Left cardiac atrium (tissue), 4 donors: ENCODE measurements at regions not wholly inside any gene's neighbourhood (a gene's known extent, or its start where the extent isn't known, plus 50 kb on each side); places are given as distances from the start of the nearest gene placed in this dataset.
"Not testable (repeated sequence)": the region's sequence is repeated elsewhere in the genome, so short reads cannot be mapped to it uniquely, and the experiment has no call there.

Experiments
- ATAC-seq, 2 donors: fragments of 200-7000 bp; cut with Tn5 transposase; one replicate each; pipeline ENCODE4 v1.9.1; 2020; ENCODE audit warnings: mild to moderate bottlenecking in 2 of 2, moderate library complexity in 2 of 2
- DNase-seq: peaks from one replicate; pipeline ENCODE4 v3.0.0-alpha.2; 2020
- intact Hi-C, 2 donors: fragments of 100-400 bp; cut with DNase I; formaldehyde crosslinking; loops; one replicate each; pipeline versions ENCODE4 v1.14.1 to v1.15.1; 2022 to 2023
- donor health status: DM: no; HTN: yes; CAD: no.
- donor health status: DM: no; HTN: yes; CAD: no; lungs with severe emphysema.
- donor health status: DM: yes; HTN: yes; CAD: no.
- donor health status: Dilated cardiomyopathy.

DNA sequence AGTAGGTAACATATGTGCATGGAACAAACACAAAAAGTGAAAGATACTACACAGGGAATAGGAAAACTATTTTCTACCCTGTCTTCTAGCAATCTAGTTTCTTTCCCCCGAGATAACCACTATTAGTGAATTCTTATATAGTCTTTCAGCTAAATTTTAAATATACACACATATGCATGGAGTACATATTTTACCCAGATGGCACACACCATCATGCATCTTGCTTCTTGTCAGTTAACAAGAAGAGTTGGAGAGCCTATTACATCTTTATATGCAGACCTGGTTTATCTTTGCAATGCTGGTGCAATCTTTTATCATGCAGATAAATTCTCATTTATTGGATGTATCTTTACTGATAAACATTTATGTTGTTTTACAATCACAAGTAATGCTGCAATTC, 100.4 kb downstream of the OTOR start:
- intact Hi-C loops = no loop called here
- ATAC-seq (no peak), DNase-seq (no peak)

- ATAC-seq (no peak), DNase-seq (no peak)
- intact Hi-C loops = no loop called here
Measured at GRCh38 chr20:16860914-16861313, 112.8 kb downstream of the OTOR start.

DNA sequence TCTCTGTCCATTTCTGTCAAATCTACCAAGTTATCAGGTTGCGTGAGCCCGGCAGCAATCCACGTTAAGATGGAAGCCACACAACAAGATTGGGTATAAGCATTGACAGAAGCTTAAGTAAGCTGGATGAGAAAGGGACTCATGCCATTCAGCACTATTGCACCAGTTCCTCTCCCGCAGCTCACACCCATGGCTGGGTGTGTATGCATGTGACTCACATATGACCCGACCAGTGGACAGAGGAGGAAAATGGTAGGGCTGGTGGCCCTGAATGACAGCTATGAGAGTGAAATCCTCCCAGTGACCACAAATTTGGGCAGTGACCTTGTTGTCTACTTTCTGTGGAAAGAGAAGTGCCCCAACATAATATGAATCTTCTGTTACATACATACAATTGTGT, 113.5 kb downstream of the OTOR start:
- ATAC-seq (no peak), DNase-seq (no peak)
- intact Hi-C loops = no loop called here

GRCh38 chr20:16863303-16863702, 115.1 kb downstream of the OTOR start:
- ATAC-seq (no peak), DNase-seq (no peak)
- intact Hi-C loops = no loop called here

- DNase-seq (no peak), ATAC-seq (peak in 1 of 2 donors; percentile 37)
- intact Hi-C loops = no loop called here
Measured at GRCh38 chr20:16864069-16864468, 115.9 kb downstream of the OTOR start.

DNA sequence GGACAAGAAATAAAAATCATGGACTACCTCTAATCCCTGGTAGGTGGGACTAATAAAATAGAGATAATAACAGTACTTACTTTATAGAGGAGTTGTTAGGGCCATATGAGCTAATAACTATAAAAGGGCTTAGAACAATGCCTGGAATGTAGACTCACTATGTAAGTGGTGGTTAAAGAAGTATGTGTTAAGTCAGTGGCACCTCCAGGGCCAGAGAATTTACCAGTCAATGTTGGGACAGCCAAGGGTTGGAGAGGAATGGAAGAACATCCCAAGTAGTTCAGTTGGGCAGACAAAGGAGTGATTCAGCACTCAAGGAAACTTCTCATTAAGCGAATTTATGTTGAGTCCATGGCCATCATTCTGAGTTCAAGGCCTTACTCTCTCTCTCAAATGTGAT, 116.8 kb downstream of the OTOR start:
- DNase-seq (no peak), ATAC-seq (no peak)
- intact Hi-C loops = no loop called here

- no peak for ATAC-seq
- intact Hi-C loops = no loop called here
- no peak for DNase-seq
Measured at GRCh38 chr20:16865406-16865805, 117.2 kb downstream of the OTOR start.

DNA sequence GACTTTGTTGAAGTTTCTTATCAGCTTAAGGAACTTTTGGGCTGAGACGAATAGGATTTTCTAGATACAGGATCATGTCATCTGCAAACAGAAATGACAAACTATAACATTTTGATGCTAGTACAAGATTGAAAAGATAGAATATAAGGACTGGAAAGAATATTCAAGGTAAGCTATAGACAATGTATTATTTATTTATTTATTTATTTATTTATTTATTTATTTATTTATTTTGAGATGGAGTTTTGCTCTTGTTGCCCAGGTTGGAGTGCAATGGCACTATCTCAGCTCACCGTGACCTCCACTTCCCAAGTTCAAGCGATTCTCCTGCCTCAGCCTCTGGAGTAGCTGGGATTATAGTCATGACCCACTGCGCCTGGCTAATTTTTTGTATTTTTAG, 125.0 kb downstream of the OTOR start:
- intact Hi-C loops, ATAC-seq, DNase-seq: not testable (repeated sequence)

DNA sequence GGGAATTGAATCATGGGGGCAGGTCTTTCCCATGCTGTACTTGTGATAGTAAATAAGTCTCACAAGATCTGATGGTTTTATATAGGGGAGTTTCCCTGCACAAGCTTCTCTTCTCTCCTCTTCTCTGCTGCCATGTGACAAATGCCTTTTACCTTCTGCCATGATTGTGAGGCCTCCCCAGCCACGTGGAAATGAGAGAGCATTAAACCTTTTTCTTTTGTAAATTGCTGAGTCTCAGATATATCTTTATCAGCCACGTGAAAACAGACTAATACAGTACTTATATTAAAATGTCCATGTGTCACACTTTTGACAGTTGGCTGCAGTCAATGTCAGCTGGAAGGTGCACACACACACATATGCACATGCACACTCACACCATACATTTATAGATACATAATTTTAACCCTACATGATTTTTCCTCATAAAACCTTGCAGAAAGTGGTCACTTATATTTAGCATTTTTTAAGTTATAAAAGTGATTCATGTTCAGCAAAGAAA, 128.9 kb downstream of the OTOR start:
- intact Hi-C loops = no loop called here
- DNase-seq = no peak
- ATAC-seq = no peak

GRCh38 chr20:16885746-16886145, 137.6 kb downstream of the OTOR start:
- intact Hi-C loops = no loop called here
- DNase-seq (no peak), ATAC-seq (no peak)

GRCh38 chr20:16898433-16898832, 150.3 kb downstream of the OTOR start:
- ATAC-seq = no peak

DNA sequence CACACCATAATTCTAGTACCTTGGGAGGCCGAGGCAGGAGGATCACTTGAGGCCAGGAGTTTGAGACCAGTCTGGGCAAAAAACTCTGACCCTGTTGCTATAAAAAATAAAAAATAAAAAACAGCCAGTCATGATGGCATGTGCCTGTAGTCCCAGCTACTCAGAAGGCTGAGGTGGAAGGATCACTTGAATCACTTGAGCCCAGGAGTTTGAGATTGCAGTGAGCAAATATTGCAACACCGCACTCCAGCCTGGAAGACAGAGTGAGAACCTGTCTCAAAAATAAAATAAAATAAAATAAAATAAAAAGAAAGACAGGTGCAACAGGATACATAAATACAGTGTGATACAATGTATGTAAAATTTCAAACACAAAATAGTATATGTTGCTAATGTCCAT, 154.5 kb downstream of the OTOR start:
- intact Hi-C loops = no loop called here
- ATAC-seq = no peak
- no peak for DNase-seq

More at GRCh38 chr20:16898433-16898832, 150.3 kb downstream of the OTOR start:
- DNase-seq = no peak
- intact Hi-C loops = no loop called here

GRCh38 chr20:16904751-16905150, 156.6 kb downstream of the OTOR start:
- no peak for ATAC-seq
- intact Hi-C loops = no loop called here

GRCh38 chr20:16914277-16914676, 166.1 kb downstream of the OTOR start:
- ATAC-seq = no peak
- DNase-seq = no peak
- intact Hi-C loops = no loop called here

More at GRCh38 chr20:16904751-16905150, 156.6 kb downstream of the OTOR start:
- no peak for DNase-seq

- DNase-seq = no peak
- intact Hi-C loops = no loop called here
- no peak for ATAC-seq
Measured at GRCh38 chr20:16916165-16916564, 168.0 kb downstream of the OTOR start.

DNA sequence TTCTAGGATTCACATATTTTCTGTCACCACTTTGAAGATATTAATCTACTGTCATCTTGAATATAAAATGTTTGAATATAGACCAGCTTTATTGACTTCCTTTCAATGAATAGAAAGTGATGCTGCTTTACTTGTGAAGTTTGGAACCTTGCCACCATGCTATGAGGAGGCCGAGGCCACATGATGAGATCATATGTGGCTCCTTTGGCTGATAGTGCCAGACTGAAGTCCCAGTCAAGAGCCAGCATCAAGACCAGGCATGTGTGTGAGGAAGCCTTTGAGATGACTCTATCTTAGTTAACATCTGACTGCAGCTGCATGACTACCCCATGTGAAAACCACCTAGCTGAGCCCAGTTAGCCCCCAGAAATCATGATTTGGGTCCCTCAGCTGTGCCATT, 169.5 kb downstream of the OTOR start:
- DNase-seq = no peak
- ATAC-seq = no peak
- intact Hi-C loops = no loop called here

- no peak for ATAC-seq
- no peak for DNase-seq
- intact Hi-C loops = no loop called here
Measured at GRCh38 chr20:16918366-16918765, 170.2 kb downstream of the OTOR start.

- intact Hi-C loops = no loop called here
- no peak for ATAC-seq
- no peak for DNase-seq
Measured at GRCh38 chr20:16919841-16920240, 171.7 kb downstream of the OTOR start.

DNA sequence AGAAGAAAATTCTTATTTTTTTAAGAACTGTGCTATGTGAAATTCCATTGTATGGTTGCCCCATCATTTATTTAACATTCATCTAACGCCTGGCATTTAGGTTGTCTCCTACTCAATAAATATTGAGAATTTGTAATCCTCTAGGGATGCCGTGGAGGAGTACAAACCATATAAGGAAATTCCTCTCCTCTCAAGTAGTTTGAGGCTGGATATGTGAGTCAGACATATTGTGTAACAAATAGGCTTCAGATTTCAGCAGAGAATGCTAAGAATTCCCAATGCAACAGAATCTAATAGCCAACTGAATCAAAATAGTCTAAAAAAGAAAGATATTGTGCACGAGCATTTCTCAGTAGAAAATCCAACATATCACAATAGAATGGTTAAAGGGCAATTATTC, 174.7 kb downstream of the OTOR start:
- intact Hi-C loops = no loop called here
- DNase-seq (no peak), ATAC-seq (peak in 1 of 2 donors; percentile 92)

DNA sequence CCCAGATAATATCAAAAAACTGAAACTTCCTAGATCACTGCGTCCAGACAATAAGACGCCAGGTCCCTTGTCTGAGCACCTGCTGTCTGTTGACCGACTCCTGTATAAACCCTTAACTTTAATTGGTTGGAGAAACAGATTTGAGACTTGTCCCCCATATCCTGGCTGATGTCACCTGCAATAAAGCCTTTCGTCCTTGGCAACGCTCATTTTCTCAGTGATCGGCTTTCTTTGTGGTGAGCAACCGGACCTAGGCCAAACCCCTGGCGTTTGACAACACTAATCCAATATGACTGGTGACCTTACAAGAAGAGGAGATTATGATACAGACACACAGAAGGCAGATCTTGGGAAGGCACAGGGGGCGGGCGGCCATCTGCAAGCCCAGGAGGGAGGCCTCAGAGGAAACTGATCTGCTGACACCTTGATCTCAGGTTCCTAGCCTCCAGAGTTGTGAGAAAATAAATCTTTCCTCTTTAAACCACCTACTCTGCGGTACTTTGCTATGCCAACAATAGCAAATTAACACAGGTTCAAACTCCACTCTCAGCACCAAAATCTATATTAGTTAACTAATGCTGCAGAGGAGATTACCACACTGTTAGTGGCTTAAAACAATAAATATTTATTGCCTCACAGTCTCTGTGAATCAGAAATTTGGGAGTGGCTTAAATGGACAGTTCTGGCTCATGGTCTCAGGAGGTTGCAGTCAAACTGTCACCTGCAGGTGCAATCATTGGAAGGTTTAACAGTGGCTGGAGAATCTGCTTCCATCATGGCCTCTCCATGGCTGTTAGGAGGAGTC, 178.7 kb downstream of the OTOR start:
- ATAC-seq (no peak), DNase-seq (no peak)
- intact Hi-C loops = no loop called here

DNA sequence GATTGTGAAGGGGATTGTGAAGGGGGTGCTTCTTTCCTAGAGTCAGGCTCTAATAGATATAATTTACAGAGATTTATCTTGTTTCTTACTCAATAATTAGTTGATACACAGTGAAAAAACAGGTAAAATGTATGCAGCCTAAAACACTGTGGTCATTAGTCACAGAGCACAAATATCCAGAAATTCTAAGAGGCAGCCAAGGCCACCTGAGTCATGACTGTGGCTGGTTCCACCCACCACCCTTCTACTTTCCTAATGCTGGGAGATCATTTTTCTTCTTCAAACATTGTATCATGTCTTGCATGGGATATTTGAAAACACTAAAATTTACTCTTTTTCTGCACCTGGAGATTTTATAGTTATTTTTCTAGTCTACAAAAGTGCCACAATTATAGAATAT, 181.6 kb downstream of the OTOR start:
- no peak for ATAC-seq
- intact Hi-C loops = no loop called here
- no peak for DNase-seq
